Suprapubic skin (tissue), 4 donors: ENCODE measurements at regions not wholly inside any gene's neighbourhood (a gene's known extent, or its start where the extent isn't known, plus 50 kb on each side); places are given as distances from the start of the nearest gene placed in this dataset.

Experiments
- DNase-seq, 2 donors: peaks; one replicate each; pipeline ENCODE4 v3.0.0-alpha.2; 2019; ENCODE audit warnings: low spot score in 2 of 2
- H3K27ac ChIP-seq: fragments of 200-600 bp; sonication (generic); one replicate; pipeline ENCODE4 v1.5.1; 2019
- H3K27me3 ChIP-seq: fragments of 200-600 bp; sonication (generic); one replicate; pipeline ENCODE4 v1.5.1; 2019
- H3K36me3 ChIP-seq: fragments of 200-600 bp; sonication (generic); one replicate; pipeline ENCODE4 v1.5.1; 2019
- H3K4me1 ChIP-seq: fragments of 200-600 bp; sonication (generic); one replicate; pipeline ENCODE4 v1.5.1; 2019
- H3K4me3 ChIP-seq: fragments of 200-600 bp; sonication (generic); one replicate; pipeline ENCODE4 v1.5.1; 2019; ENCODE audit warnings: mild to moderate bottlenecking
- H3K9me3 ChIP-seq: fragments of 200-600 bp; sonication (generic); one replicate; pipeline ENCODE4 v1.5.1; 2019
- EP300 ChIP-seq: sonication (generic); formaldehyde crosslinking; IDR thresholded peaks from one replicate; pipeline ENCODE4 v1.6.1; 2017; ENCODE audit warnings: antibody characterized with exemption
- POLR2A ChIP-seq, 2 donors: fragments of 450-650 bp; IDR thresholded peaks; one replicate each; pipeline ENCODE4 v1.6.1; 2017; ENCODE audit warnings: antibody characterized with exemption in 2 of 2, mild to moderate bottlenecking in 2 of 2, moderate library complexity in 2 of 2
- POLR2AphosphoS5 ChIP-seq, 3 donors: sonication (generic); formaldehyde crosslinking; IDR thresholded peaks; one replicate each; pipeline ENCODE4 v1.6.1; 2017; ENCODE audit warnings: antibody characterized with exemption in 3 of 3
- WGBS: methylation state at CpG from one replicate; pipeline ENCODE4 v1.1.5; 2018; 5-methylcytosine and 5-hydroxymethylcytosine counted together
- TF ChIP-seq, protein P1 (sequence below), 2 donors: fragments of 200-600 bp in 1 of 2; fragments of 450-650 bp in 1 of 2; sonication (generic) in 1 of 2; IDR thresholded peaks; one replicate each; pipeline ENCODE4 v1.5.1; 2016 to 2019; ENCODE audit warnings: antibody characterized with exemption in 2 of 2, mild to moderate bottlenecking in 1 of 2, moderate library complexity in 1 of 2

- Histone ChIP-seq H3K27ac (no peak overlapping the region), H3K36me3 (no peaks in the 10 kb centered on the region), H3K4me3 (no peak overlapping the region), H3K4me1 (no peaks in the 10 kb centered on the region), H3K9me3 (no peaks in the 10 kb centered on the region), H3K27me3 (no peaks in the 10 kb centered on the region)
- no peak for DNase-seq
- TF ChIP-seq, protein P1, sequence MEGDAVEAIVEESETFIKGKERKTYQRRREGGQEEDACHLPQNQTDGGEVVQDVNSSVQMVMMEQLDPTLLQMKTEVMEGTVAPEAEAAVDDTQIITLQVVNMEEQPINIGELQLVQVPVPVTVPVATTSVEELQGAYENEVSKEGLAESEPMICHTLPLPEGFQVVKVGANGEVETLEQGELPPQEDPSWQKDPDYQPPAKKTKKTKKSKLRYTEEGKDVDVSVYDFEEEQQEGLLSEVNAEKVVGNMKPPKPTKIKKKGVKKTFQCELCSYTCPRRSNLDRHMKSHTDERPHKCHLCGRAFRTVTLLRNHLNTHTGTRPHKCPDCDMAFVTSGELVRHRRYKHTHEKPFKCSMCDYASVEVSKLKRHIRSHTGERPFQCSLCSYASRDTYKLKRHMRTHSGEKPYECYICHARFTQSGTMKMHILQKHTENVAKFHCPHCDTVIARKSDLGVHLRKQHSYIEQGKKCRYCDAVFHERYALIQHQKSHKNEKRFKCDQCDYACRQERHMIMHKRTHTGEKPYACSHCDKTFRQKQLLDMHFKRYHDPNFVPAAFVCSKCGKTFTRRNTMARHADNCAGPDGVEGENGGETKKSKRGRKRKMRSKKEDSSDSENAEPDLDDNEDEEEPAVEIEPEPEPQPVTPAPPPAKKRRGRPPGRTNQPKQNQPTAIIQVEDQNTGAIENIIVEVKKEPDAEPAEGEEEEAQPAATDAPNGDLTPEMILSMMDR (IDR thresholded peaks at IDR 0.05): no peak
- TF ChIP-seq POLR2AphosphoS5 (IDR thresholded peaks at IDR 0.05) (no peak), POLR2A (IDR thresholded peaks at IDR 0.05) (no peak), EP300 (no peak)
Observed at GRCh38 chr17:13293421-13293820, 275.6 kb upstream of the ELAC2 start.

DNA sequence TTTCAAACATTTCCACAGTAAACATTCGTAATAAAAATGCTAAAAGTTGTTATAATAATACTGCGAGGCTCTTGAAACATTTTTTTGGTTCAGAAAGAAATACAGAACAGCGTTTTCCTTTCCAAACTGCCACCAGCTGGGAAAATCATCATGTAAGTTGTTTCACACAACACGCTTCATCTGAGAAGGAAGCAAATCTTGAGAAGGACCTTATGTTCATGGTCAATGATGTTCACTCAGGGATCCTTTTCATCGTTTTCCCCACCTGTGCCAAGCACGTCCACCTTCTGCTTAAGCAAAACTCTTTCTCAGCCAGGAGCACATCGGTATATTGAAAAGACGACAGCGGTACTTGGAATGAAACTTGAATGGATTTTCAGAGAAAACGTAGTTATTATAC is 274.5 kb upstream of the ELAC2 start:
- Histone ChIP-seq H3K36me3 (no peaks in the 10 kb centered on the region), H3K27me3 (no peaks in the 10 kb centered on the region), H3K4me3 (no peak overlapping the region), H3K4me1 (no peaks in the 10 kb centered on the region), H3K27ac (no peak overlapping the region), H3K9me3 (no peaks in the 10 kb centered on the region)
- 89% methylated on average over 10 of the region's 10 CpGs for WGBS
- DNase-seq: no peak
- TF ChIP-seq EP300 (no peak), POLR2AphosphoS5 (IDR thresholded peaks at IDR 0.05) (no peak), POLR2A (IDR thresholded peaks at IDR 0.05) (no peak)
- TF ChIP-seq, protein P1 (IDR thresholded peaks at IDR 0.05): no peak

- Histone ChIP-seq H3K9me3 (no peaks in the 10 kb centered on the region), H3K27ac (no peak overlapping the region), H3K4me3 (no peak overlapping the region), H3K4me1 (no peaks in the 10 kb centered on the region), H3K36me3 (no peaks in the 10 kb centered on the region), H3K27me3 (no peaks in the 10 kb centered on the region)
- 82% methylated on average over 4 of the region's 4 CpGs for WGBS
- TF ChIP-seq EP300: no peak
- no peak for TF ChIP-seq POLR2A (IDR thresholded peaks at IDR 0.05)
- no peak for TF ChIP-seq POLR2AphosphoS5 (IDR thresholded peaks at IDR 0.05)
- TF ChIP-seq, protein P1 (IDR thresholded peaks at IDR 0.05): no peak
- no peak for DNase-seq
Observed at GRCh38 chr17:13288248-13288647, 270.4 kb upstream of the ELAC2 start.

- 85% methylated on average over 6 of the region's 6 CpGs for WGBS
- Histone ChIP-seq H3K36me3 (no peaks in the 10 kb centered on the region), H3K27ac (no peak overlapping the region), H3K9me3 (no peaks in the 10 kb centered on the region), H3K4me1 (no peaks in the 10 kb centered on the region), H3K4me3 (no peak overlapping the region), H3K27me3 (no peaks in the 10 kb centered on the region)
- DNase-seq: no peak
- no peak for TF ChIP-seq EP300
- TF ChIP-seq, protein P1 (IDR thresholded peaks at IDR 0.05): no peak
- no peak for TF ChIP-seq POLR2A (IDR thresholded peaks at IDR 0.05)
- no peak for TF ChIP-seq POLR2AphosphoS5 (IDR thresholded peaks at IDR 0.05)
Observed at GRCh38 chr17:13287226-13287625, 269.4 kb upstream of the ELAC2 start.

GRCh38 chr17:13283606-13284005 is 265.8 kb upstream of the ELAC2 start:
- no peak overlapping the region for H3K27ac ChIP-seq
- TF ChIP-seq POLR2AphosphoS5 (IDR thresholded peaks at IDR 0.05) (no peak), EP300 (no peak), POLR2A (IDR thresholded peaks at IDR 0.05) (no peak)
- TF ChIP-seq, protein P1 (IDR thresholded peaks at IDR 0.05): no peak
- H3K9me3 ChIP-seq: no peaks in the 10 kb centered on the region
- 78% methylated on average over 1 of the region's 1 CpG for WGBS
- DNase-seq: no peak
- H3K27me3 ChIP-seq: no peaks in the 10 kb centered on the region
- H3K36me3 ChIP-seq: no peaks in the 10 kb centered on the region
- H3K4me1 ChIP-seq: no peaks in the 10 kb centered on the region
- H3K4me3 ChIP-seq: no peak overlapping the region
